ENCODE measurements at regions not wholly inside any gene's neighbourhood (a gene's known extent, or its start where the extent isn't known, plus 50 kb on each side); places are given as distances from the start of the nearest gene placed in this dataset.

- in situ Hi-C loops (cut with MboI; ENCODE audit: low pct_unique_long_range_greater_than_20kb, low sequenced_read_pairs, unreplicated experiment): no loop called here
These were observed 243.9 kb upstream of the UMPS start for GRCh38 chr3:124486324-124486723.

GRCh38 chr3:124489506-124489905 lies 240.7 kb upstream of the UMPS start:
- no peak for TF ChIP-seq CTCF (IDR thresholded peaks at IDR 0.05; ENCODE audit: extremely low read depth, insufficient read depth, missing control alignments)
- in situ Hi-C loops (cut with MboI; ENCODE audit: low pct_unique_long_range_greater_than_20kb, low sequenced_read_pairs, unreplicated experiment): no loop called here
- DNase-seq (ENCODE audit: low spot score): no peak

More at GRCh38 chr3:124486324-124486723, 243.9 kb upstream of the UMPS start:
- TF ChIP-seq CTCF (IDR thresholded peaks at IDR 0.05; ENCODE audit: extremely low read depth, insufficient read depth, missing control alignments): no peak
- DNase-seq (ENCODE audit: low spot score): no peak

- in situ Hi-C loops (cut with MboI; ENCODE audit: low pct_unique_long_range_greater_than_20kb, low sequenced_read_pairs, unreplicated experiment): no loop called here
- no peak for TF ChIP-seq CTCF (IDR thresholded peaks at IDR 0.05; ENCODE audit: extremely low read depth, insufficient read depth, missing control alignments)
- DNase-seq (ENCODE audit: low spot score): no peak
These were observed 239.2 kb upstream of the UMPS start for GRCh38 chr3:124491098-124491497.

GRCh38 chr3:124491875-124492274 lies 238.4 kb upstream of the UMPS start:
- no peak for TF ChIP-seq CTCF (IDR thresholded peaks at IDR 0.05; ENCODE audit: extremely low read depth, insufficient read depth, missing control alignments)
- in situ Hi-C loops (cut with MboI; ENCODE audit: low pct_unique_long_range_greater_than_20kb, low sequenced_read_pairs, unreplicated experiment): no loop called here
- no peak for DNase-seq (ENCODE audit: low spot score)

GRCh38 chr3:124492824-124493223 lies 237.4 kb upstream of the UMPS start:
- in situ Hi-C loops (cut with MboI; ENCODE audit: low pct_unique_long_range_greater_than_20kb, low sequenced_read_pairs, unreplicated experiment): no loop called here
- peak; percentile 16 for TF ChIP-seq CTCF (IDR thresholded peaks at IDR 0.05; ENCODE audit: extremely low read depth, insufficient read depth, missing control alignments)
- peak; percentile 35 for DNase-seq (ENCODE audit: low spot score)

- in situ Hi-C loops (cut with MboI; ENCODE audit: low pct_unique_long_range_greater_than_20kb, low sequenced_read_pairs, unreplicated experiment): no loop called here
- DNase-seq (ENCODE audit: low spot score): no peak
These were observed 234.2 kb upstream of the UMPS start for GRCh38 chr3:124496061-124496460.

More at GRCh38 chr3:124496061-124496460, 234.2 kb upstream of the UMPS start:
- no peak for TF ChIP-seq CTCF (IDR thresholded peaks at IDR 0.05; ENCODE audit: extremely low read depth, insufficient read depth, missing control alignments)
